ENCODE measurements at regions not wholly inside any gene's neighbourhood (a gene's known extent, or its start where the extent isn't known, plus 50 kb on each side); places are given as distances from the start of the nearest gene placed in this dataset.

DNA sequence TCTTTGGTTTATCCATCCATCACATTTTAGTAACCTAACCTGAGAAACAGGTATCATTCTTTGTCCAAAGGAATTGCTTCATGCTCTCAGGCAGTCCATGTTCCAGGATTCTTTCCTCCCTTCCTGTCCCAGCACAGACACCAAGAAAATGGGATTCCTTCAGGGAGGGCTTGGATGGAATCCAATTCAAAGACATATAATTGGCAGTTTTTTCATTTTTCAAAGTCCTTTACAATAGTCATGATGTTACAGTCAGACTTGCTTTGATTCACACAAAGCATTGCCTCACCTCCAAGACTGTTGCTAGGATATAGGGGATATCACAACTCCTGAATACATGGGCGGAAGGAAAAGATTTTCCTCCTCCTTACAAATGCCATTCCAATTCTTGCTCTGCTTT, 241.4 kb upstream of the ACVR2A start:
- Histone ChIP-seq H3K36me3 (replicated peaks in 1 of 2) (no peaks in the 10 kb centered on the region), H3K9me3 (replicated peaks in 1 of 3) (no peaks in the 10 kb centered on the region), H3K4me1 (replicated peaks in 1 of 2) (no peaks in the 10 kb centered on the region), H3K27ac (no peak overlapping the region), H3K27me3 (no peaks in the 10 kb centered on the region), H3K4me3 (no peak overlapping the region)
- no peak for DNase-seq
- WGBS, 4 donors: 89 to 94% (median 91%) methylated on average over 1 of the region's 1 CpG
- intact Hi-C loops (cut with DNase I): no loop called here
- TF ChIP-seq POLR2A (IDR thresholded peaks at IDR 0.05): no peak
- TF ChIP-seq, protein P1, sequence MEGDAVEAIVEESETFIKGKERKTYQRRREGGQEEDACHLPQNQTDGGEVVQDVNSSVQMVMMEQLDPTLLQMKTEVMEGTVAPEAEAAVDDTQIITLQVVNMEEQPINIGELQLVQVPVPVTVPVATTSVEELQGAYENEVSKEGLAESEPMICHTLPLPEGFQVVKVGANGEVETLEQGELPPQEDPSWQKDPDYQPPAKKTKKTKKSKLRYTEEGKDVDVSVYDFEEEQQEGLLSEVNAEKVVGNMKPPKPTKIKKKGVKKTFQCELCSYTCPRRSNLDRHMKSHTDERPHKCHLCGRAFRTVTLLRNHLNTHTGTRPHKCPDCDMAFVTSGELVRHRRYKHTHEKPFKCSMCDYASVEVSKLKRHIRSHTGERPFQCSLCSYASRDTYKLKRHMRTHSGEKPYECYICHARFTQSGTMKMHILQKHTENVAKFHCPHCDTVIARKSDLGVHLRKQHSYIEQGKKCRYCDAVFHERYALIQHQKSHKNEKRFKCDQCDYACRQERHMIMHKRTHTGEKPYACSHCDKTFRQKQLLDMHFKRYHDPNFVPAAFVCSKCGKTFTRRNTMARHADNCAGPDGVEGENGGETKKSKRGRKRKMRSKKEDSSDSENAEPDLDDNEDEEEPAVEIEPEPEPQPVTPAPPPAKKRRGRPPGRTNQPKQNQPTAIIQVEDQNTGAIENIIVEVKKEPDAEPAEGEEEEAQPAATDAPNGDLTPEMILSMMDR (IDR thresholded peaks at IDR 0.05): no peak

DNA sequence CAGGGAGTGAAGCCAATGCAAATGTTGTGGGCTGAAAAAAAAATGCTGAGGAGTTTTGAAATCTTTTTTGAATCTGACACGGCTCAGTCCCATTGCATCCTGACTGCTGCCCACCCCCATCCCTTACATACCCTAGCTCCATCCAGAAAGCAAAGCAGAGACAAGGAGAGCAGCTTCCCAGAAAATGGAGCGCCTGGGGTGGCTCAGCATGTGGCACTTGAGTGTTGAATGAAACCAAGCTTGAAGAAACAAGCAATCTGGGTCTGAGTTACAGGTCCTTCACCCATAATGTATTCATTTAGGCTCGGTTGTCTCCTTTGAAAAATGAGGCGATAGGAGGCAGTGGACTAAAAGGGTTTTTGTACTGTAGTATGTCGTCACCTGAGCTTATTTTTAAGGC, 244.2 kb upstream of the ACVR2A start:
- Histone ChIP-seq H3K36me3 (replicated peaks in 1 of 2) (no peaks in the 10 kb centered on the region), H3K27ac (no peak overlapping the region), H3K9me3 (replicated peaks in 1 of 3) (no peaks in the 10 kb centered on the region), H3K4me1 (replicated peaks in 1 of 2) (no peaks in the 10 kb centered on the region), H3K4me3 (no peak overlapping the region), H3K27me3 (no peaks in the 10 kb centered on the region)
- no peak for DNase-seq
- 55 to 70% (median 60%) methylated on average over 5 of the region's 5 CpGs for WGBS, 4 donors
- TF ChIP-seq, protein P1 (IDR thresholded peaks at IDR 0.05): no peak
- TF ChIP-seq POLR2A (IDR thresholded peaks at IDR 0.05): no peak
- intact Hi-C loops (cut with DNase I): no loop called here

DNA sequence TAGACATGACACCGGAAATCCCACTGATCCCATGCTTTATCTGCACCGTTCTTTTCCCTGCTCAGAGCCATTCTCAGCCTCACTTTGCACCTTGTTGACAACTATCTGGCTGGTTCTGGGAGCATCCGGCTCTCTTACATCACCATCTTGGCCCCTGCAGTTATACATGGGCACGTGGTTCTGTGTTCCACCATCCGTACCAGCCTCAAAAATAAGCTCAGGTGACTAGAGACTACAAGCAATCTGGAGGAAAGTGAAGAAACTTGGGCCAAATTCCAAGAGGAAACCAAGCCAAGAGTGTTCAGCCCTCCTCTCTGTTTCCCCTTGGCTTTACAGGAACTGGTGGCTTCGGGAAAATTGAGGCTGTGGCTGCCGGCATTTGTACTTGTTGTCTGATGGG, 244.6 kb upstream of the ACVR2A start:
- no peak for TF ChIP-seq POLR2A (IDR thresholded peaks at IDR 0.05)
- TF ChIP-seq, protein P1 (IDR thresholded peaks at IDR 0.05): no peak
- H3K4me3 ChIP-seq: no peak overlapping the region
- no peak overlapping the region for H3K27ac ChIP-seq
- intact Hi-C loops (cut with DNase I): no loop called here
- DNase-seq: no peak
- no peaks in the 10 kb centered on the region for H3K9me3 ChIP-seq (replicated peaks in 1 of 3)
- H3K36me3 ChIP-seq (replicated peaks in 1 of 2): no peaks in the 10 kb centered on the region
- whole genome bisulfite sequencing, 4 donors: 78 to 84% (median 79%) methylated on average over 7 of the region's 7 CpGs
- no peaks in the 10 kb centered on the region for H3K27me3 ChIP-seq
- H3K4me1 ChIP-seq (replicated peaks in 1 of 2): no peaks in the 10 kb centered on the region

DNA sequence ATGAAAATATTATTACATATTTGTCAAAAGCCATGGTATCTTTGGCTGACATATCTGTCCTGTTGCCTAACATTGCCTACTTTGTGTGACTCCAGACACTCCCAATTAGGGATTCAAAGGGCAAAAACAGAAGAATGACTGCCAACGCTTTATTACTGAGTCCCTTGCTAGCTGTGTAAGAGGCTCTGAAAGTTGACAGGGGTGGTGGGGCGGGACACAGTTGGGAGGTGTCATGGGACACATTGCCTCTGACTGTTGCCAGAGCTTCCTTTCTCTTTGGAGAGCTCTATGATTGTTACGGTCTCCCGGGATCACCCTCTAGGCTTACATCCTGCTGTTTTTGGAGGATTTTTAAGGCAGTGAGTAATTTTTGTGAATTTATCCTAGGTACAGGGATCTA, 249.6 kb upstream of the ACVR2A start:
- 36 to 67% (median 60%) methylated on average over 4 of the region's 4 CpGs for WGBS, 4 donors
- TF ChIP-seq POLR2A (IDR thresholded peaks at IDR 0.05): no peak
- TF ChIP-seq, protein P1 (IDR thresholded peaks at IDR 0.05): no peak
- Histone ChIP-seq H3K36me3 (replicated peaks in 1 of 2) (no peaks in the 10 kb centered on the region), H3K4me3 (no peak overlapping the region), H3K9me3 (replicated peaks in 1 of 3) (no peaks in the 10 kb centered on the region), H3K27me3 (no peaks in the 10 kb centered on the region), H3K27ac (no peak overlapping the region), H3K4me1 (replicated peaks in 1 of 2) (no peaks in the 10 kb centered on the region)
- intact Hi-C loops (cut with DNase I): no loop called here
- peak in 1 of 7 donors; percentile 15 for DNase-seq
